GM19043 (cell line): ENCODE measurements at regions not wholly inside any gene's neighbourhood (a gene's known extent, or its start where the extent isn't known, plus 50 kb on each side); places are given as distances from the start of the nearest gene placed in this dataset.
"Not testable (repeated sequence)": the region's sequence is repeated elsewhere in the genome, so short reads cannot be mapped to it uniquely, and the experiment has no call there.

Experiments used
- ATAC-seq: cut with Tn5 transposase; IDR thresholded peaks from one replicate; pipeline ENCODE4 v1.9.1; 2021; ENCODE audit warnings: low read depth; ENCODE audit not compliant: unreplicated experiment

GRCh38 chr4:33835764-33836163, 2408.6 kb downstream of the ARAP2 start:
- ATAC-seq: not testable (repeated sequence)

GRCh38 chr4:33837043-33837838, 2407.1 kb downstream of the ARAP2 start:
- ATAC-seq: no peak

- ATAC-seq: no peak
Observed at GRCh38 chr4:33841120-33841519, 2403.2 kb downstream of the ARAP2 start.

DNA sequence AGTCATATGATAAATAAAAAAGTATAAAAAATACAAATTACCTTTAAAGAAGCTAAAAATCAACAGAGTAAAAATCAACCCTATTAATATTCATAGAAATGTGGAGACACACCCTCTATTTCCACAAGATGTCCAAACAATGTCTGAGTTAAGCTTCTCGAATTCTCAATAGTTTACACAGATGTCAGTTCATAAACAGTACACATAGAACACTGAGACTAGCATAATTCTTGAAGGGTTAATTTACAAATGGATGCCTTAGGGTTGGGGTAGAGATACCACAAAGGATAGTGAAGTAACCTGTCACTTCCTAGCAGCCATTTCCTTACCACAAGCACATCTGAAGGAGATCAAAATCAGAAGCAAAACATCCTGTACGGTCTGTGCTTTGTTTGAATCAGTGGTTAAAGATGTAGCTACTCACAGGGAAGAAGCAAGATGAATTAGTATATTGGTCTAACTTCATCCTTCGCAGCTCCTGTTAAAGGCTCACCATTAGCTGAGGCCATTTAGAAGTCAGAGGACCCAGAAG, 2393.9 kb downstream of the ARAP2 start:
- no peak for ATAC-seq

GRCh38 chr4:33853670-33854069, 2390.6 kb downstream of the ARAP2 start:
- ATAC-seq: not testable (repeated sequence)

DNA sequence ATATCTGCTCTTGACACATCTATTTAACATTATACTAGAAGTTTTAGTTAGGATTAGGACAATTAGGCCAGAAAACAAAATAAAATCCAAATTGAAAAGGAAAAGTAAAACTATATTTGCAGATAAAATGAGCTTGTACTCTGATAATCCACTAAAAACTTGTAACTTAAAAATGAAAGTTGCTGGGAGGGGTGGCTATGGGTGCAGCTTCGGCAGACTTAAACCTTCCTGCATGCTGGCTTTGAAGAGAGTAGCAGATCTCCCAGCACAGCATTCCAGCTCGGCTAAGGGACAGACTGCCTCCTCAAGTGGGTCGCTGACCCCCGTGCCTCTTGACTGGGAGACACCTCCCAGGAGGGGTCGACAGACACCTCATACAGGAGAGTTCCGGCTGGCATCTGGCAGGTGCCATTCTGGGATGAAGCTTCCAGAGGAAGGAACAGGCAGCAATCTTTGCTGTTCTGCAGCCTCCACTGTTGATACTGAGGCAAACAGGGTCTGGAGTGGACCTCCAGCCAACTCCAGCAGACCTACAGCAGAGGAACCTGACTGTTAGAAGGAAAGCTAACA, 2379.9 kb downstream of the ARAP2 start:
- no peak for ATAC-seq

- ATAC-seq: no peak
Observed at GRCh38 chr4:33873791-33874190, 2370.5 kb downstream of the ARAP2 start.

GRCh38 chr4:33878710-33879109, 2365.6 kb downstream of the ARAP2 start:
- ATAC-seq: no peak

- ATAC-seq: no peak
Observed at GRCh38 chr4:33881176-33881575, 2363.1 kb downstream of the ARAP2 start.

- no peak for ATAC-seq
Observed at GRCh38 chr4:33882246-33882990, 2361.9 kb downstream of the ARAP2 start.

- ATAC-seq: no peak
Observed at GRCh38 chr4:33883111-33883510, 2361.2 kb downstream of the ARAP2 start.

GRCh38 chr4:33886356-33886755, 2358.0 kb downstream of the ARAP2 start:
- no peak for ATAC-seq

- no peak for ATAC-seq
Observed at GRCh38 chr4:33890841-33891240, 2353.5 kb downstream of the ARAP2 start.

DNA sequence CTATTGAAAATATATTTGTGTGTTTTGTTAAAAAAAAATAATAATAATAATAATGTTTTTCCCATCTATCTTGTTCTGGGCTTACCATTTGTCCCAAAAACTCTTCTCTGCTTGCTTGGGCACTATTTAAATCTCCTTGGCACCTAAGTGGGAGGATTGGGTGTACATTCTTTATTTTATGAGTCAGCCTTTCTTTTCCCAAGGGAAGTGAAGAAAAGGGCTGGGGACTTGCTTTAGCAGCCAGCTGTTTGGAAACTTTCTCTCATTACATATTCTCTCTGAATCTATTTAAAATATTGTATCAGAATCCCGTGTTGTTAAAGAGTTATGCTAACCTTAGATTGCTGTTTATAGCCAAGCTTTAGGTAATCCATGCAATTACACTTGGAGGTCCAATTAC, 2332.4 kb downstream of the ARAP2 start:
- ATAC-seq: no peak

GRCh38 chr4:33914386-33914785, 2329.9 kb downstream of the ARAP2 start:
- no peak for ATAC-seq

- no peak for ATAC-seq
Observed at GRCh38 chr4:33923469-33923868, 2320.8 kb downstream of the ARAP2 start.

GRCh38 chr4:33924239-33924638, 2320.1 kb downstream of the ARAP2 start:
- no peak for ATAC-seq

DNA sequence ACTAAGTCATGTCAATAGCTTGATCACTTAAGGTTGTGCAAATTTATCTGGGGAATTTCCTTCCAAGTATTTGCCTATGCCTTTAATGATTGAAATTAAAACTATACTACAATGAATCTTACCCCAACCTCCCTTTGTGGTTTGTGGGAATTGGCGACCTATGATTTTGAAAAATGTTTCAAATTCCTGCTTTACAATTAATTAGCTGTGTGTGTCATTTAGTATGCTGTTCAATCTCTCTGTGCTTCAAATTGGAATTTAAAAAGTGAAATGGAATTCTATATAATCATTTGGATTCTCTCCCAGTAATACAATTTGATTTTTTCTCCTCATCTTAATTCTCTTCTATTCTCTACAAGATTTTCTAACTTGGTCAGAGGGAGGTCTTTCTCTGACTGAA, 2319.5 kb downstream of the ARAP2 start:
- ATAC-seq: no peak

- no peak for ATAC-seq
Observed at GRCh38 chr4:33930497-33930896, 2313.8 kb downstream of the ARAP2 start.

DNA sequence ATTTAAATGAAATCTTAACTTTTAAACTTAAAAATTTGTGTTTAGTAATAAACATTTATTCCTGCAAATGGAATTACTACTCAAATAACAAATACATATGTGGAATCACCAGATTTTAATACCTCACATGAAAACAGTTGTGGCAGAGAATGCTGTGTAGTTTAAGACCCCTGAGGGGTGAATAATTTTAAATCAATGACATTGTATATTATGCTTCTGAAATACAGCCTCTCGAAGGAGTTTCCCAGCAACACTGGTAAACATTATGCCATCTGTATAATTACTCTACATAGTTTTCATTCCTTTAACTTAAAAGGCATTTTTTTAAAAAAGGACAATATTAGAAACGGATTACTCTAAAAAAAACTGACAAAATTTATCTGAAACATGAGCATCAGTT, 2313.3 kb downstream of the ARAP2 start:
- no peak for ATAC-seq

DNA sequence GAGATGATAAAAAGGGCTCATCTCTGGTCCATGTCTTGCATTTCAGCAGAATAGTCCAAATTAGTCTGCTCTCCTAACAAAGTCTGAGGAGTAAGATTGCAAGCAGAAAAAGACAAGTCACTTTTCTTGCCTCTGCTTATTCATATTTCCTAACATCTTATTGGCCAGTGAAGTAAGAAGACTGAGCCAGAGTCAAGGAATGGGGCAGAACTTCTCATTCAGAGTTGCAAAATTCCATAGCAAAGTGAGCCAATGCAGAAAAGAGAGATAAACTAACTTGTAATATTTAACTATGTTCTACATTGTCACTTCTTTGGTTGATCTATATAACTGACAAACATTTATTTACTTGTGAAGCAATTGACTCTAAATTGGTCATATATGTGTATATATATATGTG, 2304.0 kb downstream of the ARAP2 start:
- no peak for ATAC-seq
